HEK293 (cell line): ENCODE measurements at regions not wholly inside any gene's neighbourhood (a gene's known extent, or its start where the extent isn't known, plus 50 kb on each side); places are given as distances from the start of the nearest gene placed in this dataset.

ENCODE experiments used
- CTCF ChIA-PET: fragments of 350-600 bp; formaldehyde crosslinking; extraction: SDS; loops from one replicate; lab custom pipeline; 2021; ENCODE audit warnings: antibody characterized with exemption; lab: Yijun Ruan, JAX
- POLR2A ChIA-PET: fragments of 300-600 bp; formaldehyde crosslinking; extraction: SDS; loops from one replicate; lab custom pipeline; 2020; ENCODE audit warnings: antibody characterized with exemption, inconsistent platforms; lab: Yijun Ruan, JAX
- H3K27ac ChIP-seq: fragments of 200-500 bp; sonication (Bioruptor generic); 2 replicates; pipeline ENCODE4 v1.5.1; 2014; ENCODE audit warnings: low read depth, low read length, control low read depth, inconsistent platforms; ENCODE audit errors: extremely low read depth
- H3K36me3 ChIP-seq, 2 experiments: fragments of 200-500 bp in 1 of 2; sonication (Bioruptor generic) in 1 of 2; 1 replicate in 1 of 2; 2 replicates in 1 of 2; pipeline ENCODE4 v1.5.1; 2014 to 2017; ENCODE audit warnings: inconsistent platforms in 2 of 2, low read length in 2 of 2; ENCODE audit not compliant: control insufficient read depth in 2 of 2, insufficient read depth in 1 of 2
- H3K4me1 ChIP-seq: fragments of 200-500 bp; sonication (Bioruptor generic); 2 replicates; pipeline ENCODE4 v1.5.1; 2014; ENCODE audit warnings: mild to moderate bottlenecking, low read length, inconsistent platforms; ENCODE audit not compliant: control insufficient read depth, insufficient read depth
- H3K4me3 ChIP-seq: 2 replicates; pipeline ENCODE4 v1.5.1; 2011; ENCODE audit warnings: low read depth, mild to moderate bottlenecking, control low read depth, low read length, moderate library complexity
- H3K9me3 ChIP-seq: fragments of 200-500 bp; sonication (Bioruptor generic); 2 replicates; pipeline ENCODE4 v1.5.1; 2014; ENCODE audit warnings: low read depth, low read length, inconsistent platforms; ENCODE audit not compliant: control insufficient read depth, insufficient read depth
- AEBP2 ChIP-seq: fragments of 450-650 bp; formaldehyde crosslinking; IDR thresholded peaks from 2 replicates; pipeline ENCODE4 v1.5.1; 2016; ENCODE audit warnings: missing biosample characterization, missing genetic modification characterization, borderline replicate concordance
- REPIN1 ChIP-seq: fragments of 450-650 bp; formaldehyde crosslinking; IDR thresholded peaks from 2 replicates; pipeline ENCODE4 v1.5.1; 2017; ENCODE audit warnings: missing biosample characterization, missing genetic modification characterization, low read depth
- SCRT2 ChIP-seq: fragments of 450-650 bp; formaldehyde crosslinking; IDR thresholded peaks from 2 replicates; pipeline ENCODE4 v1.5.1; 2016; ENCODE audit warnings: missing biosample characterization, missing genetic modification characterization
- SETDB1 ChIP-seq: IDR thresholded peaks from one replicate; pipeline ENCODE4 v1.6.1; 2017; ENCODE audit warnings: mild to moderate bottlenecking, low read length, moderate library complexity, mixed read lengths; ENCODE audit not compliant: insufficient read length
- ZBTB1 ChIP-seq: fragments of 450-650 bp; formaldehyde crosslinking; IDR thresholded peaks from 2 replicates; pipeline ENCODE4 v1.5.1; 2016; ENCODE audit warnings: missing biosample characterization, missing genetic modification characterization
- ZBTB49 ChIP-seq: fragments of 450-650 bp; formaldehyde crosslinking; IDR thresholded peaks from 2 replicates; pipeline ENCODE4 v1.5.1; 2016; ENCODE audit warnings: missing biosample characterization, missing genetic modification characterization, low read depth
- ZBTB8A ChIP-seq: fragments of 450-650 bp; formaldehyde crosslinking; IDR thresholded peaks from 2 replicates; pipeline ENCODE4 v1.5.1; 2016; ENCODE audit warnings: missing biosample characterization, missing genetic modification characterization
- ZNF114 ChIP-seq: fragments of 450-650 bp; formaldehyde crosslinking; IDR thresholded peaks from 2 replicates; pipeline ENCODE4 v1.5.0; 2017; ENCODE audit warnings: missing biosample characterization, missing genetic modification characterization
- ZNF121 ChIP-seq: fragments of 450-650 bp; formaldehyde crosslinking; IDR thresholded peaks from 2 replicates; pipeline ENCODE4 v1.5.1; 2016; ENCODE audit warnings: missing biosample characterization, missing genetic modification characterization
- ZNF132 ChIP-seq: fragments of 450-650 bp; formaldehyde crosslinking; IDR thresholded peaks from 2 replicates; pipeline ENCODE4 v1.5.1; 2017; ENCODE audit warnings: missing biosample characterization, missing genetic modification characterization, borderline replicate concordance
- ZNF140 ChIP-seq: fragments of 450-650 bp; formaldehyde crosslinking; IDR thresholded peaks from 2 replicates; pipeline ENCODE4 v1.5.1; 2016; ENCODE audit warnings: missing biosample characterization, missing genetic modification characterization
- ZNF202 ChIP-seq: fragments of 450-650 bp; formaldehyde crosslinking; IDR thresholded peaks from 2 replicates; pipeline ENCODE4 v1.5.1; 2016; ENCODE audit warnings: missing biosample characterization, missing genetic modification characterization, borderline replicate concordance
- ZNF302 ChIP-seq: fragments of 450-650 bp; formaldehyde crosslinking; IDR thresholded peaks from 2 replicates; pipeline ENCODE4 v1.5.1; 2016; ENCODE audit warnings: missing biosample characterization, missing genetic modification characterization, low read depth
- ZNF37A ChIP-seq: fragments of 450-650 bp; IDR thresholded peaks from 2 replicates; pipeline ENCODE4 v1.5.1; 2018; ENCODE audit warnings: missing biosample characterization, missing genetic modification characterization
- ZNF449 ChIP-seq: fragments of 450-650 bp; formaldehyde crosslinking; IDR thresholded peaks from 2 replicates; pipeline ENCODE4 v1.5.1; 2017; ENCODE audit warnings: missing biosample characterization, mild to moderate bottlenecking, missing genetic modification characterization, moderate library complexity
- ZNF529 ChIP-seq: fragments of 450-650 bp; formaldehyde crosslinking; IDR thresholded peaks from 2 replicates; pipeline ENCODE4 v1.5.1; 2017; ENCODE audit warnings: missing genetic modification characterization, missing biosample characterization; ENCODE audit not compliant: insufficient replicate concordance
- ZNF555 ChIP-seq: fragments of 450-650 bp; formaldehyde crosslinking; conservative IDR thresholded peaks from 2 replicates; pipeline ENCODE4 v1.5.1; 2017; ENCODE audit warnings: missing biosample characterization, mild to moderate bottlenecking, missing genetic modification characterization, inconsistent platforms
- ZNF560 ChIP-seq: fragments of 450-650 bp; formaldehyde crosslinking; IDR thresholded peaks from 2 replicates; pipeline ENCODE4 v1.5.1; 2017; ENCODE audit warnings: missing biosample characterization, missing genetic modification characterization, borderline replicate concordance
- ZNF624 ChIP-seq: fragments of 450-650 bp; formaldehyde crosslinking; IDR thresholded peaks from 2 replicates; pipeline ENCODE4 v1.5.1; 2017; ENCODE audit warnings: missing biosample characterization, missing genetic modification characterization
- ZNF664 ChIP-seq: fragments of 450-650 bp; formaldehyde crosslinking; IDR thresholded peaks from 2 replicates; pipeline ENCODE4 v1.5.1; 2016; ENCODE audit warnings: missing biosample characterization, missing genetic modification characterization
- ZNF670 ChIP-seq: fragments of 450-650 bp; formaldehyde crosslinking; IDR thresholded peaks from 2 replicates; pipeline ENCODE4 v1.5.1; 2016; ENCODE audit warnings: missing biosample characterization, missing genetic modification characterization, low read depth
- ZNF701 ChIP-seq: fragments of 450-650 bp; formaldehyde crosslinking; IDR thresholded peaks from 2 replicates; pipeline ENCODE4 v1.5.1; 2016; ENCODE audit warnings: missing biosample characterization, missing genetic modification characterization
- ZNF704 ChIP-seq: fragments of 450-650 bp; formaldehyde crosslinking; IDR thresholded peaks from 2 replicates; pipeline ENCODE4 v1.5.1; 2016; ENCODE audit warnings: missing biosample characterization, missing genetic modification characterization
- ZNF777 ChIP-seq: fragments of 450-650 bp; formaldehyde crosslinking; IDR thresholded peaks from 2 replicates; pipeline ENCODE4 v1.5.1; 2017; ENCODE audit warnings: missing biosample characterization, missing genetic modification characterization, borderline replicate concordance
- ZSCAN30 ChIP-seq: fragments of 450-650 bp; IDR thresholded peaks from 2 replicates; pipeline ENCODE4 v1.5.1; 2018; ENCODE audit warnings: missing biosample characterization, mild to moderate bottlenecking, missing genetic modification characterization, moderate library complexity
- TF ChIP-seq, protein P1 (sequence below): fragments of 450-650 bp; formaldehyde crosslinking; IDR thresholded peaks from 2 replicates; pipeline ENCODE4; 2016; ENCODE audit warnings: missing biosample characterization, missing genetic modification characterization

DNA sequence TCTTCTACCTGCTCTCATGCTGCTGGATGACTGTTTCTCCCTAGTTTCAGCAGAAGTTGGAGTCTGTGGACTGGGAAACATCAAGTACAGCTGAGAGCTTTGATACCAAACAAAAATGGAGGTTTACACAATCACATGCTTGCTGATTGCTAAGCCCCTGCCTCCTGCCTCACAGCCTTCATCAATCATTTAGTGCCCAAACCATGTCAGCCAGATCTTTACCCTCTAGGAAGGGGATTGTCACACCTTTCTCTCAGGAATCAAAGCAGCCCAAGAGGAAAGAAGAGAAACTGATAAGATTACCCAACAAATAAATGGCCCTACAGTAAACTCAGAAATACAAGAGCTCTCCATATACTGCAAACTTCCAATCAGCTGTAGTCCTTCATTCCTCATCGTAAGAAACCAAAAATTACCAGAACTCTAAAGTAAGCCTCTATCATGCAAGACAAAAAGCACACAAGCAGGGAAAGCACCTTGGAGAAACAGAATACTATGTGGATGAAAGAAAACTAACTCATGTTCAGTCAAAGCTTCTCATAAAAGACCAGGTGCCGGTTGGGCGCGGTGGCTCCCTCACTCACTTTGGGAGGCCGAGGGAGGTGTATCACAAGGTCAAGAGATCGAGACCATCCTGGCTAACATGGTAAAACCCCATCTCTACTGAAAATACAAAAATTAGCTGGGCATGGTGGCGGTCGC lies 63.6 kb upstream of the RESF1 start:
- Histone ChIP-seq H3K4me1 (peaks cover 5% of the 10 kb centered on the region), H3K36me3 (no peaks in the 10 kb centered on the region), H3K27ac (no peak overlapping the region), H3K4me3 (no peak overlapping the region), H3K9me3 (no peaks in the 10 kb centered on the region)
- POLR2A ChIA-PET, result interaction anchor here (0.5 kb wide), 1 partner anchor 67 kb away, joined by 3 read pairs; no protein-coding TSS in a partner anchor
- CTCF ChIA-PET, result no interaction called here
- TF ChIP-seq ZNF624 (tag by site-specific recombination) (no peak), REPIN1 (no peak), ZNF777 (tag by site-specific recombination) (no peak), ZNF704 (tag by site-specific recombination) (no peak), ZNF114 (no peak), ZNF37A (no peak), ZNF670 (tag by site-specific recombination) (no peak), SETDB1 (no peak), ZNF302 (no peak), ZBTB1 (tag by site-specific recombination) (no peak), ZBTB49 (no peak)

- H3K4me3 ChIP-seq, result no peak overlapping the region
- H3K36me3 ChIP-seq, result no peaks in the 10 kb centered on the region
- H3K9me3 ChIP-seq, result no peaks in the 10 kb centered on the region
- ChIA-PET POLR2A (no interaction called here), CTCF (interaction anchor here (0.7 kb wide), 2 partner anchors 161 to 414 kb away, joined by 4 to 6 read pairs; no protein-coding TSS in a partner anchor)
- no peak overlapping the region for H3K27ac ChIP-seq
- no peaks in the 10 kb centered on the region for H3K4me1 ChIP-seq
- TF ChIP-seq ZNF555 (tag by site-specific recombination) (peak; percentile 30), ZNF449 (no peak), ZNF202 (tag by site-specific recombination) (peak; percentile 44; the same call in 1 of the 2 replicates), ZNF529 (tag by site-specific recombination) (no peak), AEBP2 (tag by site-specific recombination) (no peak), ZBTB8A (0 out of 2 replicates have a peak, but pooled peaks have one; percentile 41), ZNF121 (tag by site-specific recombination) (no peak), ZNF560 (tag by site-specific recombination) (0 out of 2 replicates have a peak, but pooled peaks have one; percentile 9), ZNF140 (peak; percentile 44; the same call in 1 of the 2 replicates), ZNF701 (no peak), ZSCAN30 (no peak), ZNF132 (tag by site-specific recombination) (no peak), ZNF664 (tag by site-specific recombination) (0 out of 2 replicates have a peak, but pooled peaks have one; percentile 47), SCRT2 (tag by site-specific recombination) (no peak), REPIN1 (no peak)
- TF ChIP-seq, protein P1, sequence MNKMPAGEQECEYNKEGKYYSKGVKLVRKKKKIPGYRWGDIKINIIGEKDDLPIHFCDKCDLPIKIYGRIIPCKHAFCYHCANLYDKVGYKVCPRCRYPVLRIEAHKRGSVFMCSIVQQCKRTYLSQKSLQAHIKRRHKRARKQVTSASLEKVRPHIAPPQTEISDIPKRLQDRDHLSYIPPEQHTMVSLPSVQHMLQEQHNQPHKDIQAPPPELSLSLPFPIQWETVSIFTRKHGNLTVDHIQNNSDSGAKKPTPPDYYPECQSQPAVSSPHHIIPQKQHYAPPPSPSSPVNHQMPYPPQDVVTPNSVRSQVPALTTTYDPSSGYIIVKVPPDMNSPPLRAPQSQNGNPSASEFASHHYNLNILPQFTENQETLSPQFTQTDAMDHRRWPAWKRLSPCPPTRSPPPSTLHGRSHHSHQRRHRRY (tag by site-specific recombination), result no peak
These were observed 68.6 kb upstream of the RESF1 start for GRCh38 chr12:31890295-31891285.
